Keratinocyte (primary cell): ENCODE measurements at regions not wholly inside any gene's neighbourhood (a gene's known extent, or its start where the extent isn't known, plus 50 kb on each side); places are given as distances from the start of the nearest gene placed in this dataset.

ENCODE experiments used
- EZH2 ChIP-seq: IDR thresholded peaks from one replicate; pipeline ENCODE4 v1.6.1; 2012; ENCODE audit warnings: inconsistent platforms, mild to moderate bottlenecking, low read length, moderate library complexity
- TF ChIP-seq, protein P1 (sequence below), 3 experiments: IDR thresholded peaks in 1 of 3; conservative IDR thresholded peaks in 1 of 3; optimal IDR thresholded peaks in 1 of 3; 2 replicates in 2 of 3; 3 replicates in 1 of 3; pipeline versions ENCODE3 to v1.5.1; 2011; ENCODE audit warnings: low read length in 3 of 3, mild to moderate bottlenecking in 3 of 3, moderate library complexity in 2 of 3, control low read depth in 1 of 3, inconsistent platforms in 1 of 3; ENCODE audit not compliant: insufficient read depth in 2 of 3; ENCODE audit errors: extremely low read depth in 1 of 3

DNA sequence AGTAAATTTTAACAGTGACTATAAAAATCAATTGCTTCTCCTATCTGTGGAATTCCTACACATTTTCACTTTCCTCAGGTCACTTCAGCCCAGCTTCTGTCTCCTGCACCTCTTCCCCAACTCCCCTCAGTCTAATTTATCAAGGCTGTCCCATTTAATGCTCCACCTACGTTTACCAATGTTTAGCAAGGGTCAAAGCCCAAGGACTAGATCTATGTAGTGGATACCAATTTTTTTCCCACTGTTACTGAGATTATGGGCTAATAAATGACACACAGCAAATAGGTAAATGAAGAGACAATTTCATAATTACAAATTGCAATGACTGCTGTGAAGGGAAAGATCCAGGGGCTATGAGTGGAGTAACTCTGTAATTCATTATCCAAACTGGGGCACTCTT is 211.5 kb upstream of the RPS23 start:
- TF ChIP-seq, protein P1, sequence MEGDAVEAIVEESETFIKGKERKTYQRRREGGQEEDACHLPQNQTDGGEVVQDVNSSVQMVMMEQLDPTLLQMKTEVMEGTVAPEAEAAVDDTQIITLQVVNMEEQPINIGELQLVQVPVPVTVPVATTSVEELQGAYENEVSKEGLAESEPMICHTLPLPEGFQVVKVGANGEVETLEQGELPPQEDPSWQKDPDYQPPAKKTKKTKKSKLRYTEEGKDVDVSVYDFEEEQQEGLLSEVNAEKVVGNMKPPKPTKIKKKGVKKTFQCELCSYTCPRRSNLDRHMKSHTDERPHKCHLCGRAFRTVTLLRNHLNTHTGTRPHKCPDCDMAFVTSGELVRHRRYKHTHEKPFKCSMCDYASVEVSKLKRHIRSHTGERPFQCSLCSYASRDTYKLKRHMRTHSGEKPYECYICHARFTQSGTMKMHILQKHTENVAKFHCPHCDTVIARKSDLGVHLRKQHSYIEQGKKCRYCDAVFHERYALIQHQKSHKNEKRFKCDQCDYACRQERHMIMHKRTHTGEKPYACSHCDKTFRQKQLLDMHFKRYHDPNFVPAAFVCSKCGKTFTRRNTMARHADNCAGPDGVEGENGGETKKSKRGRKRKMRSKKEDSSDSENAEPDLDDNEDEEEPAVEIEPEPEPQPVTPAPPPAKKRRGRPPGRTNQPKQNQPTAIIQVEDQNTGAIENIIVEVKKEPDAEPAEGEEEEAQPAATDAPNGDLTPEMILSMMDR (optimal IDR thresholded peaks at IDR 0.05 in 1 of 3, IDR thresholded peaks at IDR 0.05 in 1 of 3, conservative IDR thresholded peaks at IDR 0.05 in 1 of 3; ENCODE audit: extremely low read depth in 1 of 3, insufficient read depth in 2 of 3, low read length in 3 of 3): no peak
- no peak for TF ChIP-seq EZH2
